HepG2 (cell line): ENCODE measurements at regions not wholly inside any gene's neighbourhood (a gene's known extent, or its start where the extent isn't known, plus 50 kb on each side); places are given as distances from the start of the nearest gene placed in this dataset.

ENCODE experiments used
- ATAC-seq: fragments of 200-7000 bp; cut with Tn5 transposase; 3 replicates; pipeline ENCODE4 v1.9.1; 2020; ENCODE audit warnings: mild to moderate bottlenecking, moderate library complexity
- BruUV-seq: library from RNA; stranded (reverse); fragments of 400-500 nt; replicated peaks from 2 replicates; lab custom pipeline; 2021; lab: Mats Ljungman, UMichigan
- CTCF ChIA-PET: fragments of 300-600 bp; formaldehyde crosslinking; extraction: SDS; loops from one replicate; lab custom pipeline; 2021; ENCODE audit warnings: low total read pairs, inconsistent platforms, low intra/inter-chr PET ratio; lab: Yijun Ruan, JAX
- POLR2A ChIA-PET: fragments of 350-600 bp; sonication (Branson Sonifier 250); formaldehyde crosslinking; loops from one replicate; lab custom pipeline; 2020; ENCODE audit warnings: antibody characterized with exemption, inconsistent platforms; lab: Yijun Ruan, JAX
- DNase-seq: peaks from one replicate; pipeline ENCODE4 v3.0.0-alpha.2; 2015; ENCODE audit warnings: low spot score
- FAIRE-seq: peaks from 3 replicates; lab custom pipeline; 2011; peaks lifted over from hg19 to GRCh38; lab: Jason Lieb, UNC
- H2AFZ ChIP-seq: one replicate; pipeline ENCODE4 v1.6.1; 2011; ENCODE audit warnings: low read length, inconsistent platforms
- H3K27ac ChIP-seq: fragments of 300-600 bp; 3 replicates; pipeline ENCODE4 v1.8.0; 2011; ENCODE audit warnings: mixed run types, mild to moderate bottlenecking, mixed read lengths, low read length, inconsistent platforms; ENCODE audit not compliant: insufficient read depth; ENCODE audit errors: extremely low read length
- H3K27me3 ChIP-seq, 2 experiments: fragments of 200-600 bp in 1 of 2; 2 replicates in 1 of 2; 3 replicates in 1 of 2; pipeline versions ENCODE4 v1.6.0 to v1.8.0; 2011; ENCODE audit warnings: low read length in 2 of 2, mild to moderate bottlenecking in 2 of 2, moderate library complexity in 2 of 2, inconsistent platforms in 1 of 2; ENCODE audit not compliant: insufficient read depth in 2 of 2, control insufficient read depth in 1 of 2
- H3K36me3 ChIP-seq, 2 experiments: fragments of 200-600 bp in 1 of 2; replicated peaks in 1 of 2; 2 replicates in 1 of 2; 3 replicates in 1 of 2; pipeline versions ENCODE4 v1.5.1 to v1.8.0; 2011; ENCODE audit warnings: low read length in 2 of 2, inconsistent platforms in 1 of 2; ENCODE audit not compliant: insufficient read depth in 2 of 2, control insufficient read depth in 1 of 2
- H3K4me1 ChIP-seq: 2 replicates; pipeline ENCODE4 v1.5.1; 2012; ENCODE audit warnings: low read length, inconsistent platforms; ENCODE audit not compliant: insufficient read depth
- H3K4me2 ChIP-seq: 2 replicates; pipeline ENCODE4 v1.6.0; 2011; ENCODE audit warnings: low read depth, low read length, inconsistent platforms
- H3K4me3 ChIP-seq, 3 experiments: fragments of 200-600 bp in 1 of 3; sonication (generic), shearing (Covaris generic) in 1 of 3; replicated peaks in 1 of 3; 2 replicates each; pipeline ENCODE4 v1.5.1; 2011 to 2016; ENCODE audit warnings: low read length in 3 of 3, inconsistent platforms in 2 of 3, low read depth in 2 of 3, mild to moderate bottlenecking in 2 of 3, control low read depth in 1 of 3, mixed read lengths in 1 of 3; ENCODE audit not compliant: insufficient read depth in 1 of 3
- H3K79me2 ChIP-seq: one replicate; pipeline ENCODE4 v1.6.1; 2011; ENCODE audit warnings: low read length, inconsistent platforms; ENCODE audit not compliant: insufficient read depth
- H3K9ac ChIP-seq: 2 replicates; pipeline ENCODE4 v1.6.0; 2011; ENCODE audit warnings: mild to moderate bottlenecking, low read depth, low read length, inconsistent platforms; ENCODE audit not compliant: insufficient read depth
- H3K9me3 ChIP-seq: 2 replicates; pipeline ENCODE4 v1.5.1; 2012; ENCODE audit warnings: mild to moderate bottlenecking, low read length
- H4K20me1 ChIP-seq: 2 replicates; pipeline ENCODE4 v1.6.0; 2011; ENCODE audit warnings: inconsistent platforms, mild to moderate bottlenecking, low read length, moderate library complexity; ENCODE audit not compliant: insufficient read depth
- GABPB1 ChIP-seq: IDR thresholded peaks from 2 replicates; pipeline ENCODE4 v1.6.1; 2016; ENCODE audit warnings: mild to moderate bottlenecking, missing genetic modification reagents, moderate library complexity, missing compliant biosample characterization
- IKZF1 ChIP-seq: fragments of 450-650 bp; IDR thresholded peaks from 2 replicates; pipeline ENCODE4 v1.7.1; 2016
- MZF1 ChIP-seq: sonication (generic); formaldehyde crosslinking; IDR thresholded peaks from 2 replicates; pipeline ENCODE4 v1.8.1; 2023; ENCODE audit warnings: mild to moderate bottlenecking, missing genetic modification reagents, borderline replicate concordance
- SIN3A ChIP-seq: IDR thresholded peaks from 2 replicates; pipeline ENCODE4 v1.6.1; 2011; ENCODE audit warnings: low read depth, mild to moderate bottlenecking, control low read depth, low read length, borderline replicate concordance
- SP140L ChIP-seq: sonication (generic); formaldehyde crosslinking; IDR thresholded peaks from 2 replicates; pipeline ENCODE4 v1.4.0; 2020; ENCODE audit warnings: missing genetic modification reagents, borderline replicate concordance
- ZBTB4 ChIP-seq: sonication (generic); formaldehyde crosslinking; IDR thresholded peaks from 2 replicates; pipeline ENCODE4 v1.4.0; 2020; ENCODE audit warnings: missing genetic modification reagents, mild to moderate bottlenecking, borderline replicate concordance
- ZFP62 ChIP-seq: sonication (generic); formaldehyde crosslinking; IDR thresholded peaks from 2 replicates; pipeline ENCODE4 v1.4.0; 2020; ENCODE audit warnings: missing genetic modification reagents
- ZNF256 ChIP-seq: sonication (generic); formaldehyde crosslinking; conservative IDR thresholded peaks from 2 replicates; pipeline ENCODE4 v1.4.0; 2020; ENCODE audit warnings: missing genetic modification reagents
- ZNF337 ChIP-seq: sonication (generic); formaldehyde crosslinking; IDR thresholded peaks from 2 replicates; pipeline ENCODE4 v1.5.1; 2020; ENCODE audit warnings: missing genetic modification reagents, low read depth, mild to moderate bottlenecking, borderline replicate concordance
- ZNF34 ChIP-seq: sonication (generic); formaldehyde crosslinking; IDR thresholded peaks from 2 replicates; pipeline ENCODE4 v1.4.0; 2020; ENCODE audit warnings: mild to moderate bottlenecking, missing genetic modification reagents, borderline replicate concordance
- ZNF382 ChIP-seq: sonication (generic); formaldehyde crosslinking; IDR thresholded peaks from 2 replicates; pipeline ENCODE4 v1.5.0; 2020; ENCODE audit warnings: missing genetic modification reagents, mild to moderate bottlenecking, borderline replicate concordance
- ZNF546 ChIP-seq: sonication (generic); formaldehyde crosslinking; conservative IDR thresholded peaks from 2 replicates; pipeline ENCODE4 v1.8.1; 2023; ENCODE audit warnings: mild to moderate bottlenecking, missing genetic modification reagents
- ZNF580 ChIP-seq: IDR thresholded peaks from 2 replicates; pipeline ENCODE4 v1.6.1; 2016; ENCODE audit warnings: low read depth, borderline replicate concordance
- ZNF75D ChIP-seq: sonication (generic); formaldehyde crosslinking; IDR thresholded peaks from 2 replicates; pipeline ENCODE4 v1.8.1; 2023; ENCODE audit warnings: missing genetic modification reagents, mild to moderate bottlenecking, borderline replicate concordance
- ZNF841 ChIP-seq: sonication (generic); formaldehyde crosslinking; IDR thresholded peaks from 2 replicates; pipeline ENCODE4 v1.8.1; 2023; ENCODE audit warnings: missing genetic modification reagents, borderline replicate concordance
- WGBS: methylation state at CpG from one replicate; pipeline ENCODE4 v1.1.6; 2017; ENCODE audit warnings: low lambda C conversion rate; 5-methylcytosine and 5-hydroxymethylcytosine counted together
- in situ Hi-C: cut with HindIII; loops from 2 replicates; pipeline ENCODE4 v1.10.0; 2017; ENCODE audit warnings: low pct_unique_long_range_greater_than_20kb; ENCODE audit not compliant: extremely low pct_ligation_motif_present
- intact Hi-C: fragments of 100-400 bp; cut with micrococcal nuclease; formaldehyde crosslinking; loops from one replicate; pipeline ENCODE4 v1.10.0; 2022; ENCODE audit not compliant: unreplicated experiment

GRCh38 chr2:59440491-59440890, 1113.0 kb downstream of the BCL11A start:
- no peaks in the 10 kb centered on the region; a peak in 1 of 5 replicates for H3K27me3 ChIP-seq
- H3K9me3 ChIP-seq, result no peaks in the 10 kb centered on the region
- no peak overlapping the region for H3K4me2 ChIP-seq
- FAIRE-seq (no peak), DNase-seq (no peak), ATAC-seq (no peak)
- CTCF ChIA-PET, result no interaction called here
- no peaks in the 10 kb centered on the region for H3K4me1 ChIP-seq
- 13% methylated on average over 7 of the region's 7 CpGs for WGBS
- intact Hi-C loops (loop anchor here (10.0 kb wide), 1 partner anchor 714 kb away; no protein-coding TSS in a partner anchor), in situ Hi-C loops (no loop called here)
- TF ChIP-seq ZFP62 (no peak), MZF1 (CRISPR knock-in tag) (no peak), SP140L (no peak), ZNF546 (CRISPR knock-in tag) (no peak), GABPB1 (CRISPR knock-in tag) (no peak), SIN3A (no peak), IKZF1 (no peak), ZNF34 (CRISPR knock-in tag) (no peak), ZNF580 (CRISPR knock-in tag) (no peak), ZNF337 (CRISPR knock-in tag) (no peak), ZNF256 (CRISPR knock-in tag) (no peak), ZNF75D (no peak), ZBTB4 (no peak), ZNF382 (CRISPR knock-in tag) (no peak), ZNF841 (CRISPR knock-in tag) (no peak)
- H2AFZ ChIP-seq, result no peak overlapping the region
- no peak overlapping the region for H3K4me3 ChIP-seq
- H3K79me2 ChIP-seq, result no peaks in the 10 kb centered on the region
- no peak overlapping the region for H3K27ac ChIP-seq
- no TSS peak for BruUV-seq
- H3K36me3 ChIP-seq, result no peaks in the 10 kb centered on the region
- H3K9ac ChIP-seq, result no peak overlapping the region
- POLR2A ChIA-PET, result no interaction called here
- H4K20me1 ChIP-seq, result no peaks in the 10 kb centered on the region
